ENCODE measurements at regions not wholly inside any gene's neighbourhood (a gene's known extent, or its start where the extent isn't known, plus 50 kb on each side); places are given as distances from the start of the nearest gene placed in this dataset.

DNA sequence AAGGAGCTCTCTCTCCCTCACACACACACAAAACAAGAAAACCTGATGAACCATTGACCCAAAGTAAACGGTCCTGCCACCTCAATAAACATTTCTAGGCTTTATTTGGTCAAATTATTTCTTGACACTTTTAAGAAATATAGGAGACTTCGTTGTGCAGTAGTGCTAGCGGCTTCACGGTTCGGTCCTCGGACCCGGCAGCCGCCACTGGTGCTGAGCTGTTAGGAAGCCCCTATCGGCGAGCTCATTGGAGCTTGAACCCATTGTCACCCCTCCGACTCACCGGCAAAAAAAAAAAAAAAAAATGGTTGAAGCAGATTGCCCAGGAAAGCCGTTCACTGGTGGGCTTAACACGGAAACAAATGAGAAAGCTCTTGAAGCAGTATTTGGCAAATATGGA is 1695.6 kb upstream of the ACO1 start:
- Mint-ChIP-seq H3K4me3 (no peak overlapping the region), H3K9me3 (peaks cover 7% of the 10 kb centered on the region), H3K36me3 (ENCODE audit: low read depth) (no peaks in the 10 kb centered on the region), H3K4me1 (ENCODE audit: low read depth) (no peaks in the 10 kb centered on the region), H3K27ac (no peak overlapping the region), H3K27me3 (no peaks in the 10 kb centered on the region)
- no peak for DNase-seq

DNA sequence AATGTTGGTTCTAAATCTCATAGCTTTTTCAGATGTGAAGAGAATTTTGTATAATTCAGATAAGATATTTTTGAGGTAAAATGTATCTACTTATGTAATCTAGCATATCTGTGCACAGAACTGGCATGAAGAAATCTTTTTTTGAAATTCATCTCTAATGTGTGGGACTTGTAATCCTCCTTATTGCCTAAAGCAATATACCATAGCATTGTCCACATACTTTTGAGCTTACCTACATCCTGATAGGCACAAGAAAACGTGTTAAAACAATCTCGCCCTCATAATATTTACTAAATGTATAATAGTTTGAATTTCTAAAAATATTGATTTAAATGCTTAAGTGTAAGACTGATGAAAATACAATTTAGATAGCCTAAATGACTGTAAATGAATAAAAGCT is 1686.5 kb upstream of the ACO1 start:
- DNase-seq: no peak
- H3K27me3 Mint-ChIP-seq: no peaks in the 10 kb centered on the region
- no peaks in the 10 kb centered on the region for H3K9me3 Mint-ChIP-seq
- H3K27ac Mint-ChIP-seq: no peak overlapping the region
- H3K4me1 Mint-ChIP-seq (ENCODE audit: low read depth): no peaks in the 10 kb centered on the region
- H3K36me3 Mint-ChIP-seq (ENCODE audit: low read depth): no peaks in the 10 kb centered on the region
- no peak overlapping the region for H3K4me3 Mint-ChIP-seq

DNA sequence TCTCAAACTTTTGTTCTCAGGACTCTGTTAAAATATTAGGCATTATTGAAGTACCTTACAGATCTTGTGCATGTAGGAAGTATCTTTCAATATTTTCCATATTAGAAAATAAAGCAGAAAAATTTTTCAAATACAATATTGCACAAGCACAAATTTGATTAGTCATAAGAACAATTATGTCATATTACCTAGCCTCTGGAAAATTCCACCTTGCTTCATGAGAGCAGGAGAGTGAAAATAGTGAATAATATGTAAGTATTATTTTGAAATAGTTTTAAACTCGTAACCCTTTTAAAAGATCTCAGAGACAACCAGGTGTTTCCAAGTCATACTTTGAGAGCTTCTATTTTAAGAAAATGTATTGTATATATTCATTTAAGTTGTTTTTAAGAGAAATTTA is 1672.9 kb upstream of the ACO1 start:
- H3K27ac Mint-ChIP-seq: no peak overlapping the region
- H3K9me3 Mint-ChIP-seq: no peaks in the 10 kb centered on the region
- H3K36me3 Mint-ChIP-seq (ENCODE audit: low read depth): no peaks in the 10 kb centered on the region

DNA sequence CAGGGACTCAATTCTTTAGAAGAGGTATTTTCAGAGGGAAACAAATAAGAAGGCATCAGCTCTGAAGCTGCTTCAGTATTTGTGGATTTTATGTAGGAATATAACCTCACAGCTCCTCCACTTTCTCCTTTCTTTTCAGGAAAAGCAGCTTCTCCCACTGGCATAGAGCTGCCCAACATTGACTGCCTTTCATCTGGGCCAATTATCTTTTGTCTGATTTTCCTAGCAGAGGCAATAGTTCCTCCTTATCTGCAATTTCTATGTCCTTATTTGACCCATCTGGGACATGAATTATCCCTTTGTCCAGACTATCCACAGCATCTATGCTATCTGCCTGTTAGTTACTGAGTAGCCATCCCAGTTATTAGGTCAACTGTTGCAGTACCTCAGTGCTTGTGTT is 1671.2 kb upstream of the ACO1 start:
- H3K27me3 Mint-ChIP-seq: no peaks in the 10 kb centered on the region
- H3K27ac Mint-ChIP-seq: no peak overlapping the region
- H3K4me1 Mint-ChIP-seq (ENCODE audit: low read depth): no peaks in the 10 kb centered on the region
- H3K9me3 Mint-ChIP-seq: no peaks in the 10 kb centered on the region
- H3K36me3 Mint-ChIP-seq (ENCODE audit: low read depth): no peaks in the 10 kb centered on the region
- no peak overlapping the region for H3K4me3 Mint-ChIP-seq
- no peak for DNase-seq

More for the DNA sequence above, 1672.9 kb upstream of the ACO1 start:
- no peaks in the 10 kb centered on the region for H3K4me1 Mint-ChIP-seq (ENCODE audit: low read depth)
- H3K27me3 Mint-ChIP-seq: no peaks in the 10 kb centered on the region
- H3K4me3 Mint-ChIP-seq: no peak overlapping the region
- DNase-seq: no peak

DNA sequence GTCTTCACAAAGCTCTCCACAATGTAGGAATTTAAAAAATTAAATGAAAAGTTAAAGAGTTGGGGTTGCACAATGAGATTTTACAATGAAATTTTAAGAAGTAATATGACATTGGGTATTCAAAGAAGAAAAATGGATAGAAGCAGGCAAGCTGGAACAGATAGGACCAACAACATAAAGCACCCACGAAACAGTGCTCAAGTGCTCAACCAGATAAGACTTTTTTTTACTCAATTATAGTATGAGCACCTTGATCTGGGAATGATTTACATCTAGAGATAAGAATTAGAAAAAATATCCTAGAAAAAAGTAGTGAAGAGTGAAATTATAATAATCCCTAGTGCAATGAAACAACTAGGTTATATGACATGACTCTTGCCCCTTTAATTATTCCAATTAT is 1670.1 kb upstream of the ACO1 start:
- Mint-ChIP-seq H3K4me3 (no peak overlapping the region), H3K4me1 (ENCODE audit: low read depth) (no peaks in the 10 kb centered on the region), H3K9me3 (no peaks in the 10 kb centered on the region), H3K36me3 (ENCODE audit: low read depth) (no peaks in the 10 kb centered on the region), H3K27ac (no peak overlapping the region), H3K27me3 (no peaks in the 10 kb centered on the region)
- DNase-seq: no peak

DNA sequence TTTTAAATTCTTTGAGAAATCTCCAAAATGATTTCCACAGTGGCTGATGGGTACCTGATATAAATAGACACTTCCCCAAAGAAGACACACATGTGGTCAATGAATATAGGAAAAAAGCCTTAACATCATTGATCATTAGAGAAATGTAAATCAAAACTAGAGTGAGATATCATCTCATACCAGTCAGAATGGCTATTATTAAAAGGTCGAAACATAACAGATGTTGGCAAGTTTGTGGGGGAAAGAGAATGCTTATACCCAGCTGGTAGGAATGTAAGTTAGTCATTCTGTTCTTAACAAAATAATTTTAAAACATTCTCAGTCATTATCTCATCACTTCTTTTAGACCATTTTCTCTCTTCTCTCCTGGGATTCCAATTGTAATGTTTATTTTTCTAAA is 1666.0 kb upstream of the ACO1 start:
- no peak for DNase-seq
- Mint-ChIP-seq H3K27ac (no peak overlapping the region), H3K27me3 (no peaks in the 10 kb centered on the region), H3K4me1 (ENCODE audit: low read depth) (no peaks in the 10 kb centered on the region), H3K36me3 (ENCODE audit: low read depth) (no peaks in the 10 kb centered on the region), H3K9me3 (no peaks in the 10 kb centered on the region), H3K4me3 (no peak overlapping the region)

DNA sequence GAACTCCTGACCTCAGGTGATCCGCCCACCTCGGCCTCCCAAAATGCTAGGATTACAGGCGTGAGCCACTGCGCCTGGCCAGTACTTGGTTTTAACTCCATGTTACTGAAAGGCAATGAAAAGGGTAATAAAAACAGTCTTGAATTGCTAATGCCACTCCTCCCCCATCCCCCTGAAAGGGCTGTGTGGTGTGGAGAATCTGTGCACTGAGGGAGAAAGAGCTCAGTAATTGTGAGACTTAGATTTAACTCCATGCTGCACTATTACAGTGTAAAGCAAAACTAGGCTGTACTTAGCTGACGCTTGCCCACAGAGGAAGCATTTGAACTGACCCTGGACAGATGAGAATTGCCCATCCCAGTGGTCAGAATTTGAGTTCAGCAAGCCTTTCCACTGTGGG is 1662.4 kb upstream of the ACO1 start:
- no peaks in the 10 kb centered on the region for H3K36me3 Mint-ChIP-seq (ENCODE audit: low read depth)
- H3K9me3 Mint-ChIP-seq: no peaks in the 10 kb centered on the region
- H3K4me3 Mint-ChIP-seq: no peak overlapping the region
- DNase-seq: no peak
- H3K27ac Mint-ChIP-seq: no peak overlapping the region
- no peaks in the 10 kb centered on the region for H3K27me3 Mint-ChIP-seq
- H3K4me1 Mint-ChIP-seq (ENCODE audit: low read depth): no peaks in the 10 kb centered on the region

DNA sequence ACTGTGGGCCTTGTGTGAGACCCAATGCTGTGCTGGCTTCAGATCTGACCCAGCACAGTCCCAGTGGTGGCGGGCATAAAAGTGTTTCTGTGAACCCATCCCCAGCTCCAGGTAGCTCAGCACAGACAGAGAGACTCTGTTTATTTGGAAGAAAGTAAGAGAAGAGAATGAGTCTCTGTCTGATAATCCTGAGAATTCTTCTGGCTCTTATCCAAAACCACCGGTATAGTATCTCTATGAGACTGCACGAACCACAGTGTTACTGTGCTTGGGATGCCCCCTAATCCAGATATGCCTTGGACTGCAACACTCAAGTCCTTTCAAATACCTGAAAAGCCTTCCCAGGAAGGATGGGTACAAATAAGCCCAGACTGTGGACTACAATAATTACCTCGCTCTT is 1660.8 kb upstream of the ACO1 start:
- Mint-ChIP-seq H3K9me3 (no peaks in the 10 kb centered on the region), H3K36me3 (ENCODE audit: low read depth) (no peaks in the 10 kb centered on the region), H3K27me3 (no peaks in the 10 kb centered on the region), H3K27ac (no peak overlapping the region), H3K4me3 (no peak overlapping the region), H3K4me1 (ENCODE audit: low read depth) (no peaks in the 10 kb centered on the region)
- DNase-seq: no peak

DNA sequence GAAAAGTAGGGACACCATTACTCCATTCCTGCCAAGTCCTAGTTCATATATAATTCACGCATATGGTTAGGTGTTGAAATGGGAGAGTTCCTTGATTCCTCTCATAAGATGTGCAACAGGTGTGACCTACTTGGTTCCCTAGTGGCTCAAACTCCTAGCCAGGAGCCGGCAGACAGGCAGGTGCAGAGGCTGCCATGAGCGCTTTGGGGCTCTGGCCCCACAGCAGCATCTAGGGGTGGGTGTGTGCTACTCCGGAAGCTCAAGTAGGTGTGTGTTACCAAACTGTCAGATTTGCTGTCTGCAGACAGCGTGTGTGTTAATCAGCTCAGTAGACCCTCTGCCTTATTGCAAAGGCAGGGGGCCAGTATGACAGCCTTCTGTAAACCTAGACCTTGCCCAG is 1652.4 kb upstream of the ACO1 start:
- no peak overlapping the region for H3K4me3 Mint-ChIP-seq
- DNase-seq: no peak
- no peak overlapping the region for H3K27ac Mint-ChIP-seq
- no peaks in the 10 kb centered on the region for H3K36me3 Mint-ChIP-seq (ENCODE audit: low read depth)
- H3K4me1 Mint-ChIP-seq (ENCODE audit: low read depth): no peaks in the 10 kb centered on the region
- no peaks in the 10 kb centered on the region for H3K27me3 Mint-ChIP-seq
- H3K9me3 Mint-ChIP-seq: no peaks in the 10 kb centered on the region

DNA sequence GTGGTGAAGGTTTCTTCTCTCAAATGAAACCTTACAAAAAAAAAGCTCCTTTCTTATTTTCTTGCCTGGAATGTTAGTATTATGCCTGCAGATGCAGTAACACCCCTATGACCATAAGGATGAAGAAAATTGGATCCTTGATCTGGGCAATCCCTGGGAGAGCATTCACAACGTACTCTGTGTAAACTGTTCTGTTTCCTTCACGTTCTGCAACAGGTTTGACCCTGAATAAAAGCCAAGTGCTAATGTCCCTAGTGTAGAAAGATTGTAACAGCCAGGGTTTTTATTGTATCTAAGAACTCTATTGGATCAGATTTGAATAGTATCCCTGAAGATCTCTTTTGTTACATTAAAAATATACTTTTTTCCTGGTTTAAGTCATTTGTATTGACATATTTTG is 1639.6 kb upstream of the ACO1 start:
- H3K9me3 Mint-ChIP-seq: no peaks in the 10 kb centered on the region
- H3K27me3 Mint-ChIP-seq: peaks cover 3% of the 10 kb centered on the region
- H3K4me3 Mint-ChIP-seq: no peak overlapping the region
- no peak for DNase-seq
- no peaks in the 10 kb centered on the region for H3K36me3 Mint-ChIP-seq (ENCODE audit: low read depth)
- H3K4me1 Mint-ChIP-seq (ENCODE audit: low read depth): no peaks in the 10 kb centered on the region
- H3K27ac Mint-ChIP-seq: no peak overlapping the region

DNA sequence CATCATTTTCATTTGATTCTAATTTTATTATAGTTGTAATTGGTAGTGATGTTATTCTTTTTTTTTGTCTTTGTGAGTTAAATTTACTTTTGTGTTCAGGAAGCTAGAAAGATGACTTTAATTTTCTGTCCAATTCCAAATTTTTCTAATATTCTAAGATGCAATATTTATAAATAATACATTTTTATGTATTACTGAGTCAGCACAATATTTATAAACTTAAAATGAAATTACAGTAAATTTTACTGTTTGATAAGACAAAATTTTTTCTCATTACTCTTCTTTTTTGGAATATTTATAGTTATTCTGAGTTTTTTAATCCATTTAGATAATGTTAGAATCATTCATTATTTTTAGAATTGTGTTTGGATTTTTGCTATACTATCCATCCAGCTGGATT is 1637.9 kb upstream of the ACO1 start:
- Mint-ChIP-seq H3K27ac (no peak overlapping the region), H3K36me3 (ENCODE audit: low read depth) (no peaks in the 10 kb centered on the region), H3K9me3 (no peaks in the 10 kb centered on the region), H3K27me3 (peaks cover 3% of the 10 kb centered on the region), H3K4me1 (ENCODE audit: low read depth) (no peaks in the 10 kb centered on the region), H3K4me3 (no peak overlapping the region)
- DNase-seq: no peak

DNA sequence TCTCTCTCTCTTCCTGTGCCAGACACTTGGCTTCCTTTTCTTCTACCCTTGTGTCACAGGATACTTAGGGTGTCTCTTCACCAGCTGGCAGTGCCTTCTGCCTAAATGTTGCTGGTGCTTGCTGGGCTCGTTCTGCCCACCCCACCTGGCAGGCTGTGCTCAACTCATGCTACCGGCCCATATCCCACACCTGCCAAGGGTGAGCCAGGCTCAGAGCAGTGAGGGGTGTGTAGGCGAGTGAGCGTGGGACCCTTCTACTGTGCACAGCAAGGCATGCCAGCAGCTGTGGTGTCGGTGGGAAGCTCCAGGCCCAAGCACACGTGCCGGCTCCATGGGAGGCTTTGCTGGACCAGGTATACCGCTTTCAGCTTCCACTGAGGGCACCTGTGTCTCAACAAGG is 1626.7 kb upstream of the ACO1 start:
- no peaks in the 10 kb centered on the region for H3K36me3 Mint-ChIP-seq (ENCODE audit: low read depth)
- no peak overlapping the region for H3K27ac Mint-ChIP-seq
- no peak for DNase-seq
- no peaks in the 10 kb centered on the region for H3K9me3 Mint-ChIP-seq
- no peaks in the 10 kb centered on the region for H3K4me1 Mint-ChIP-seq (ENCODE audit: low read depth)
- H3K27me3 Mint-ChIP-seq: no peaks in the 10 kb centered on the region
- no peak overlapping the region for H3K4me3 Mint-ChIP-seq

DNA sequence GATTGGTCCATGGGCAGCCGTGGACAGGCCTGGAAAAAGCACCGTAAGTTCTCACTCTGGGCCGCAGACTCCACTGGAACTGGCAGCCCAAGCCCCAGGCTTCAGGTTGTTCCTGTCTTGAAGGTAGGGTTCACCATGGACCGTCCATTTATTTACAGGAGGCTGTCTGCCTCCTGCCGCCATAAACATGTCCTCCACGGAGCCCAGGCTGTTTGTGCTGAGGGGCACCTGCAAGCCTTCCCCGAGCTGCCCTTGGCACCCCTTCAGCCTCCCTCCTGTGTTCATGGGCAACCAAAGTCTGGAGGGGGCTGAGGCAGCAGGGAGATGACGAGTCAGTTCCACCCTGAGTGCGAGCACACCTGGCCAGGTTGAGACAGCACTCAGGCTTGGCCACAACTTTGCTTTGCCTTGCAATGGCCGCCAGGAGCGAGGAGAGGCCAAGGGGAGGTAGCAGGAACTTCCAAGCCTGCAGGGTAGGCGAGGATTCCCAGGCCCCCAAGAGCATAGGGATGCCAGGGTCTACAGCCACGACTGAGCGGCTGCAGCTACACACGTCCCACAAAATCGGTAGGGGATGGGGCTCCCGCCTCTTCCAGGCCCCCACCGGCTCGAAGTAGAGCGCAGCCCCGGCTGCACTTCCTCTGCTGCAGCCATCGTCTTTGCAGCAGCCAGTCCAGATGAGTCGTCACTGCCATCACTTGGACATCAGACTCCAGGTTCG is 1625.6 kb upstream of the ACO1 start:
- Mint-ChIP-seq H3K9me3 (no peaks in the 10 kb centered on the region), H3K27ac (no peak overlapping the region), H3K4me1 (ENCODE audit: low read depth) (no peaks in the 10 kb centered on the region), H3K36me3 (ENCODE audit: low read depth) (no peaks in the 10 kb centered on the region), H3K4me3 (no peak overlapping the region), H3K27me3 (no peaks in the 10 kb centered on the region)
- no peak for DNase-seq

DNA sequence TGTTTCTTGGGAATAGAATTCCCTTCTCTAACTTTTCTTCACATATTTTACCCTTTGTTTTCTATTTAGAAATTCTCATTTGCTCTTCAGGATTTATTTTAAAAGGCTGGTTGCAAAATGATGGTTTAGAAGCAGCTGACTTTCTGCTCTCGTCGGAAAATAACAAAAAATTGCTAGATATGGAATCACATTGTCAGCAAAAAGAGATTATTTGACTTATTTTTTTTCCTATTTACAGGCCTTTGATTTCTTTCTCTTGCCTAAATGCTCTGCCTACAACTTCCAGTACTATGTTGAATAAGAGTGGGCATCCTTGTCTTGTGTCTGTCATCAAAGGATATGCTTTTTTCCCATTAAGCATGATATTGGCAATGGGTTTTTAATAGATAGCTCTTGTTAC is 1619.1 kb upstream of the ACO1 start:
- DNase-seq: no peak
- H3K4me3 Mint-ChIP-seq: no peak overlapping the region

DNA sequence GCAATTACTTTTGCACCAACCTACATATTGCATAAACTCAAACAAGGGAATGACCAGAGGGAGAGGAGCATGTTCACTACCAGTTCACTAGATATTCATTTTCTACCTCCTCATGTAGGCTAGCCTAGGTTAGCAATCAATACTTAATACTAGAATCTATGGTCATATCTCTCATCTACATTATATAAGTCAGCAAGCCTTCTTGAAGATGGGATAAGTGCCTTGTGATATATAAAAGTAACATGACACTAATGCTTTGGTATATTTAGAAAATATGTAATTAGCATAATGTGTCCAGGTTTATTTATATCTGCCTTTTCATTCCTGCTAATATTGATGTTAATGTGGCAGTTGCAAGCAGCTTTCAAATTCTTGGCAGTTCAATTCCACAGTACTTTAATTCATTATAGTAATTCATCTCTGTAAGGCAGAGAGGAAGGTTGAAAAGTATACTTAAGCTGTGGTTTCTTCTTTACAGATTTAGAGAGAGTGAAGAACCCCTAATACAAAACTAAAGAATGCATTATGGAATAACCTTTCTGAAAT is 1613.2 kb upstream of the ACO1 start:
- no peak for DNase-seq
- no peaks in the 10 kb centered on the region for H3K27me3 Mint-ChIP-seq
- H3K27ac Mint-ChIP-seq: no peak overlapping the region
- H3K9me3 Mint-ChIP-seq: no peaks in the 10 kb centered on the region
- H3K4me3 Mint-ChIP-seq: no peak overlapping the region
- H3K36me3 Mint-ChIP-seq (ENCODE audit: low read depth): no peaks in the 10 kb centered on the region
- no peaks in the 10 kb centered on the region for H3K4me1 Mint-ChIP-seq (ENCODE audit: low read depth)

More for the DNA sequence above, 1619.1 kb upstream of the ACO1 start:
- Mint-ChIP-seq H3K27ac (no peak overlapping the region), H3K27me3 (no peaks in the 10 kb centered on the region), H3K9me3 (no peaks in the 10 kb centered on the region), H3K36me3 (ENCODE audit: low read depth) (no peaks in the 10 kb centered on the region), H3K4me1 (ENCODE audit: low read depth) (no peaks in the 10 kb centered on the region)

DNA sequence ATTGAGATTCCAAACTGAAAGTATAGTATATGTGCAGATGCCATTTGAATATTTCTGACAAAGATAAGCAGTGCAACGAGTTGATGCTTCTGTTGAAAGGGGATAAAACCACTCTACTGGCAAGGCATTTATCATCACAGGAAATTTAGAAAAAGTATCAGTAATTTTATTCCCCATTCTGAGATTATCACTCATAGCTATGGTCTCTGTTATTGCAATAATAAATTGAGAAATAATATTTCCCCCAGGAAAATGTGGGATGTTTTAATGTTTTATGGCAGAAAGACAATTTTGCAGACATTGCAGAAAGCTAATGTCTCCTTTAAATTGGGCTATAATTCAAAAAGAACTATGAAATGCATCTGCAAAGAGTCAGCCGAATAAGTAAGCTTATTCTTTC is 1612.7 kb upstream of the ACO1 start:
- Mint-ChIP-seq H3K4me1 (ENCODE audit: low read depth) (no peaks in the 10 kb centered on the region), H3K27ac (no peak overlapping the region), H3K9me3 (no peaks in the 10 kb centered on the region), H3K4me3 (no peak overlapping the region), H3K27me3 (no peaks in the 10 kb centered on the region), H3K36me3 (ENCODE audit: low read depth) (no peaks in the 10 kb centered on the region)
- no peak for DNase-seq

All from activated T-cell treated with anti-CD3 and anti-CD28 coated beads, Interleukin-2, amount 50 U/mL, for 24 hours (primary cell).